CD4-positive, CD25-positive, alpha-beta regulatory T cell (primary cell): ENCODE measurements at regions not wholly inside any gene's neighbourhood (a gene's known extent, or its start where the extent isn't known, plus 50 kb on each side); places are given as distances from the start of the nearest gene placed in this dataset.

Experiments used
- ATAC-seq, 2 donors: fragments of 150-1000 bp; cut with Tn5 transposase; one replicate each; pipeline ENCODE4 v1.10.0; 2021; ENCODE audit warnings: low read depth in 2 of 2, moderate number of reproducible peaks in 2 of 2, moderate library complexity in 1 of 2
- DNase-seq, 3 donors: peaks; one replicate each; pipeline versions ENCODE4 v3.0.0 to v3.0.0-alpha.2; 2012 to 2022; ENCODE audit warnings: mixed read lengths in 1 of 3
- H3K27ac ChIP-seq: one replicate; pipeline ENCODE4 v1.7.0; 2013; ENCODE audit warnings: mild to moderate bottlenecking, low read length; ENCODE audit not compliant: insufficient read depth, poor library complexity, severe bottlenecking
- H3K27me3 ChIP-seq: one replicate; pipeline ENCODE4 v1.7.0; 2013; ENCODE audit warnings: low read length; ENCODE audit not compliant: control insufficient read depth, insufficient read depth
- H3K36me3 ChIP-seq: one replicate; pipeline ENCODE4 v1.7.0; 2013; ENCODE audit warnings: mild to moderate bottlenecking, low read length, moderate library complexity; ENCODE audit not compliant: control insufficient read depth, insufficient read depth
- H3K4me1 ChIP-seq: 2 replicates; pipeline ENCODE4 v1.7.0; 2013; ENCODE audit warnings: mild to moderate bottlenecking, low read length; ENCODE audit not compliant: insufficient read depth, control insufficient read depth, poor library complexity, severe bottlenecking
- H3K4me3 ChIP-seq: one replicate; pipeline ENCODE4 v1.7.0; 2013; ENCODE audit warnings: low read depth, mild to moderate bottlenecking, low read length, moderate library complexity
- H3K9me3 ChIP-seq, 2 experiments: 1 replicate in 1 of 2; 2 replicates in 1 of 2; pipeline ENCODE4 v1.7.0; 2013; ENCODE audit warnings: low read length in 2 of 2, mild to moderate bottlenecking in 1 of 2, moderate library complexity in 1 of 2; ENCODE audit not compliant: control insufficient read depth in 2 of 2
- H3K27ac Mint-ChIP-seq, 3 donors: one replicate each; pipeline ENCODE4 v1.8.0; 2020 to 2022; ENCODE audit warnings: mild to moderate bottlenecking in 3 of 3, mixed read lengths in 3 of 3, moderate library complexity in 2 of 3
- H3K27me3 Mint-ChIP-seq: one replicate; pipeline ENCODE4 v1.8.0; 2022; ENCODE audit warnings: mild to moderate bottlenecking, mixed read lengths
- H3K36me3 Mint-ChIP-seq: one replicate; pipeline ENCODE4 v1.8.0; 2020; ENCODE audit warnings: mixed read lengths
- H3K4me1 Mint-ChIP-seq, 4 donors: one replicate each; pipeline ENCODE4 v1.8.0; 2020 to 2022; ENCODE audit warnings: mixed read lengths in 4 of 4, mild to moderate bottlenecking in 1 of 4
- H3K4me3 Mint-ChIP-seq, 4 donors: one replicate each; pipeline ENCODE4 v1.8.0; 2020 to 2022; ENCODE audit warnings: mild to moderate bottlenecking in 4 of 4, mixed read lengths in 4 of 4, moderate library complexity in 3 of 4
- H3K9me3 Mint-ChIP-seq, 7 donors: one replicate each; pipeline ENCODE4 v1.8.0; 2020 to 2022; ENCODE audit warnings: mixed read lengths in 7 of 7, mild to moderate bottlenecking in 3 of 7, moderate library complexity in 2 of 7

DNA sequence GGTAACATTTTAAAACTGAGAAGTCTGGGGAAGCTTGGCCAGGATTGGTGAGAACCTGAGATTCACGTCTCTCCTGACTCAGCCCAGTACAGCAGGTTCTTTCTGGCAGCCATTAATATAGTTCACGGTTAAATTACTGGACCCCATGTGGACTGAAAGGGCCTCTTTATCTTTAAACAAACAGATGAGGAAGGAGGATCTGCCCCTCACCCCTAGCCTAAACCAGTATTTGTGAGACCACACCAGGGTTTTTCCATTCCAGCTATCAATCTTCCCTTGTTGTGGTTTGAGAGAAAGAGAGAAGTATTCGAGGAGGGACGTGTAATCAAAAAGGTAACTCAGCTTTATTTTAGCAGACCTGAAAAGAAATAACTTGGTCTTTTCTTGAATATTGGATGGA, 137.1 kb downstream of the PROX1 start:
- H3K27me3 Mint-ChIP-seq: peaks cover 15% of the 10 kb centered on the region
- peaks cover 0 to 8% (median 0%) of the 10 kb centered on the region in 7 donors for H3K9me3 Mint-ChIP-seq
- Histone ChIP-seq H3K36me3 (no peaks in the 10 kb centered on the region), H3K4me3 (no peak overlapping the region), H3K27ac (no peak overlapping the region), H3K4me1 (no peaks in the 10 kb centered on the region), H3K27me3 (no peaks in the 10 kb centered on the region), H3K9me3 (no peaks in the 10 kb centered on the region)
- ATAC-seq (no peak), DNase-seq (no peak)
- no peak overlapping the region for H3K27ac Mint-ChIP-seq
- no peak overlapping the region for H3K4me3 Mint-ChIP-seq
- no peaks in the 10 kb centered on the region for H3K36me3 Mint-ChIP-seq
- H3K4me1 Mint-ChIP-seq: peaks cover 0 to 2% (median 0%) of the 10 kb centered on the region in 4 donors

DNA sequence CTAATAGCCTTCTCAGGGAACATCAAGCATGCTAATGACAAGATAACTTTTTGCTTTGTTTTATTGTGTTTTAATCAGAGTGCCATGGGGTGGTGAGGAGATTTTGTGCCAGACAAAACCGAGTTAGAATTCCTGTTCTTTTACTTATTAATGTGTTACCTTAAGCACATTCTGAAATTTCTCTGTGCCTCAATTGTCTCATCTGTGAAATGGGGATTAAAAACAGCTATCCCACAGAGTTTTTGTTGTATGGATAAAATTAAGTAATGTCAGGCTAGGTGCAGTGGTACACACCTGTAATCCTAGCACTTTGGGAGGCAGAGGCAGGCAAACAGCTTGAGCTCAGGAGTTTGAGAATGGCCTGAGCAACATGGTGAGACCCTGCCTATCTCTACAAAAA, 138.0 kb downstream of the PROX1 start:
- H3K4me3 Mint-ChIP-seq: no peak overlapping the region
- no peaks in the 10 kb centered on the region for H3K36me3 Mint-ChIP-seq
- ATAC-seq (no peak), DNase-seq (no peak)
- Histone ChIP-seq H3K4me3 (no peak overlapping the region), H3K9me3 (no peaks in the 10 kb centered on the region), H3K27me3 (no peaks in the 10 kb centered on the region), H3K4me1 (no peaks in the 10 kb centered on the region), H3K36me3 (no peaks in the 10 kb centered on the region), H3K27ac (no peak overlapping the region)
- peaks cover 0 to 8% (median 0%) of the 10 kb centered on the region in 7 donors for H3K9me3 Mint-ChIP-seq
- H3K4me1 Mint-ChIP-seq: peaks cover 0 to 2% (median 0%) of the 10 kb centered on the region in 4 donors
- H3K27me3 Mint-ChIP-seq: peaks cover 15% of the 10 kb centered on the region
- no peak overlapping the region for H3K27ac Mint-ChIP-seq

DNA sequence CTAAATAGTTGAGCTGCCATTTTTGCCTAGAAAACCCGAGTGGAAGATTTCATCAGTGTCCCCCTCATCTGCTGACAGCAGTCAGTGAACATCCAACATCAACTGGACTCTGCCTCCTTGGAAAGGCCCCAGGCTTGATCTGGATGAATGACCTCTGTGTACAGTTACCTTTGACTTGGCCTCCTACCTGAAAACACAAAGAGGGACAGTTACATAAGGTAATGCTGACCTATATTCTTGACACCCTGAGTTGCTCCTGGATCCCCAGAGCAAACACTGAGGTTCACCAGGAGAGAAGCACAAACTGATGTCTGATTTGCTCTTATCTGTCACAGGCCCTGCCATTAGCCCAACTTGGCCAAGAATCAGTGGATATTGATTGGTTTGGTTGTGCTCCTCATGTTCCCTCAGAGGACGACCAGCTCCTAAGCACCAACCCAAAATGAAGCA, 138.9 kb downstream of the PROX1 start:
- no peak for ATAC-seq
- H3K4me3 ChIP-seq: no peak overlapping the region
- H3K36me3 Mint-ChIP-seq: no peaks in the 10 kb centered on the region
- peaks cover 0 to 8% (median 0%) of the 10 kb centered on the region in 7 donors for H3K9me3 Mint-ChIP-seq
- no peaks in the 10 kb centered on the region for H3K27me3 ChIP-seq
- H3K9me3 ChIP-seq: no peaks in the 10 kb centered on the region
- peaks cover 0 to 2% (median 0%) of the 10 kb centered on the region in 4 donors for H3K4me1 Mint-ChIP-seq
- no peaks in the 10 kb centered on the region for H3K4me1 ChIP-seq
- DNase-seq: no peak
- no peak overlapping the region for H3K27ac ChIP-seq
- H3K27ac Mint-ChIP-seq: no peak overlapping the region
- H3K36me3 ChIP-seq: no peaks in the 10 kb centered on the region
- peaks cover 15% of the 10 kb centered on the region for H3K27me3 Mint-ChIP-seq
- no peak overlapping the region for H3K4me3 Mint-ChIP-seq

DNA sequence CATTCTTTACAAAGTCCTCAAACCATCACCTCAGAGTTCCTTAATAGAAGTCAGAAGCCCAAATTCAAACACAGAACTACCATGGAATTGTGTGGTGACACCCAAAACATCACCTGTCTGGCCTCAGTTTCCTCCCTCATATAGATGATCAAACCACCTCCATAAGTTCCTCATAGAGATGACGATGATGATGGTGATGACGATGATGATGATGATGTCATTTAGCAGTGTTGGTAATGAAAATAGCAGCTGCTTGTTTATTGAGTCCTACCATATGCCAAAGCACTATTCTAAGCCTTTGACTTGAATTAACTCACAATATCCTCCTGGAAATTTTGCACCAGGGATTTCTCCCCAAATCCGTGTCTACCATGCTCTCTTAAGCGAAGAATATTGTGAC, 139.9 kb downstream of the PROX1 start:
- no peaks in the 10 kb centered on the region for H3K36me3 Mint-ChIP-seq

DNA sequence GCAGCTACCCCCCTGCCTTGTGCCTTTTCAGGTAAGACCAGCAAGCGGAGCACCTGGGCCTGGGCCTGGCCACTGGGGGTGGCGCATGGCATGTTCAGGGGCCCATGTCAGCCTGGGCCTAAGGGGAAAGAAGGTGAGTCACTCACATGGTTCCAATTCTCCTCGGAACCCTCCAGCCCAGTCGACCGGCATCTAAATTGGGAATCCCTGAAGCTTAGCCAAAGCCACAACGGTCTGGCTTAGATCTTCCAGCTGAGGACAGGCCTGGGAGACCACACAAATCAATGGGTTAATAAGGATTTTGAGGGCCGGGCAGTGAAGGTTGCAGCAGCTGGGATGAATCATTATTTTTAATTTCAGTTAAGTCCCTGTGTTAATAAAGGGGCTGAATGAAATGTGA, 145.1 kb upstream of the SMYD2 start:
- H3K9me3 ChIP-seq: no peaks in the 10 kb centered on the region
- Mint-ChIP-seq H3K9me3 (peaks cover 0 to 3% (median 0%) of the 10 kb centered on the region in 7 donors), H3K27ac (no peak overlapping the region), H3K4me1 (no peaks in the 10 kb centered on the region), H3K36me3 (no peaks in the 10 kb centered on the region), H3K27me3 (no peaks in the 10 kb centered on the region), H3K4me3 (no peak overlapping the region)
- H3K4me3 ChIP-seq: no peak overlapping the region
- no peak overlapping the region for H3K27ac ChIP-seq
- no peaks in the 10 kb centered on the region for H3K4me1 ChIP-seq
- H3K36me3 ChIP-seq: no peaks in the 10 kb centered on the region
- ATAC-seq (no peak), DNase-seq (no peak)
- H3K27me3 ChIP-seq: no peaks in the 10 kb centered on the region

More for the DNA sequence above, 139.9 kb downstream of the PROX1 start:
- no peak overlapping the region for H3K27ac Mint-ChIP-seq
- H3K9me3 Mint-ChIP-seq: peaks cover 0 to 8% (median 0%) of the 10 kb centered on the region in 7 donors
- H3K27ac ChIP-seq: no peak overlapping the region
- no peaks in the 10 kb centered on the region for H3K4me1 ChIP-seq
- ATAC-seq: no peak
- H3K4me3 ChIP-seq: no peak overlapping the region
- peaks cover 0 to 2% (median 0%) of the 10 kb centered on the region in 4 donors for H3K4me1 Mint-ChIP-seq
- peaks cover 15% of the 10 kb centered on the region for H3K27me3 Mint-ChIP-seq
- no peaks in the 10 kb centered on the region for H3K27me3 ChIP-seq
- H3K4me3 Mint-ChIP-seq: no peak overlapping the region
- no peaks in the 10 kb centered on the region for H3K9me3 ChIP-seq
- H3K36me3 ChIP-seq: no peaks in the 10 kb centered on the region
- DNase-seq: no peak

DNA sequence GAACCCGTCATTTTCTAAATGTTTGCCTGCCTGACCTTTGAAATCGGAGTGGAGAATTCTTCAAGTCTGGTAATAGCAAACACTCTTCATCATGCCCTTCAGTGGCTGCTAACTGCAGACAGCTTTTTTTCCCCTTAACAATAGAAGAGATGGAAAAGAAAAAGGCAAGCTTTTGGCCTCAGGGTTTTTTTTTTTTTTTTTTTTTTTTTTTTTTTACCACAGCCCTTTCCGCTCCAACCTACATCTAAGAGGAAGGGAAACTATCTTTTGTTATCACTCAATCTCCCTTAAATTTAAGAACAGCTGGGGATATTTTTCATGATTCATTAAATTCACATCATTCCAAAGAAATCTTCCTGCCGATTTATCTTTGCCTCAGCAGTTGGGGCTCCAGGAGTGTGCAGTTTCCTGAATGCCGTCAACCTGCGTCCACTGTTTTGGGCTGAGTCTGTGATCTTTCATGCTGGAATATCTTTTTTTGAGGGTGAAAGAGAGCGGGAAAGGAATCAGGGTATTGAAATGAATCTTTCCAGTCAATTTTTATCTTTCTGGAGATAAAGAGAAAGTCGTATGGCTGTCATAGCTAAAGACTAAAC, 144.5 kb upstream of the SMYD2 start:
- ATAC-seq (no peak), DNase-seq (no peak)
- no peak overlapping the region for H3K27ac ChIP-seq
- no peaks in the 10 kb centered on the region for H3K27me3 ChIP-seq
- H3K9me3 ChIP-seq: no peaks in the 10 kb centered on the region
- no peak overlapping the region for H3K4me3 Mint-ChIP-seq
- no peak overlapping the region for H3K27ac Mint-ChIP-seq
- H3K27me3 Mint-ChIP-seq: no peaks in the 10 kb centered on the region
- H3K9me3 Mint-ChIP-seq: peaks cover 0 to 3% (median 0%) of the 10 kb centered on the region in 7 donors
- H3K4me1 Mint-ChIP-seq: no peaks in the 10 kb centered on the region
- H3K36me3 ChIP-seq: no peaks in the 10 kb centered on the region
- no peaks in the 10 kb centered on the region for H3K4me1 ChIP-seq
- H3K36me3 Mint-ChIP-seq: no peaks in the 10 kb centered on the region
- no peak overlapping the region for H3K4me3 ChIP-seq

DNA sequence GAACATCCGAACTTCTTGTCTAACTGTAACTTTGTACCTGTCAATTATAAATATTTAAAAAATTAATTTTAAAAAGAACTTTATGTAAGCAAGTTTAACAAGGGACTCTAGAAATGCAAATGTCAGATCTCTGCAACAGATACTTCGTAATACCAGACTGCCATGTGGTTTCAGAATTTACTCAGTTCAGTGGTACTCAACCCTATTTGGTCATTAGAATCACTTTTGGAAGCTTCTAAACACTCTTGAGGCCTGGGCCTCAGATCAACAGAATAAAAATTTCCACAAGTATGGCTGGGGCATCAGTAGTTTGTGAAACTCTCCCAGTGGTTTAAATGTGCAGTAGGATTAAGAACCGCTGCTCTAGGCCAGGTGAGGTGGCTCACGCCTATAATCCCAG, 139.5 kb upstream of the SMYD2 start:
- no peak overlapping the region for H3K27ac Mint-ChIP-seq
- no peaks in the 10 kb centered on the region for H3K27me3 Mint-ChIP-seq
- no peaks in the 10 kb centered on the region for H3K9me3 ChIP-seq
- H3K4me1 ChIP-seq: no peaks in the 10 kb centered on the region
- ATAC-seq: no peak
- no peaks in the 10 kb centered on the region for H3K27me3 ChIP-seq
- H3K36me3 ChIP-seq: no peaks in the 10 kb centered on the region
- no peak overlapping the region for H3K4me3 ChIP-seq
- H3K36me3 Mint-ChIP-seq: no peaks in the 10 kb centered on the region
- peaks cover 0 to 3% (median 0%) of the 10 kb centered on the region in 7 donors for H3K9me3 Mint-ChIP-seq
- H3K4me3 Mint-ChIP-seq: no peak overlapping the region
- H3K27ac ChIP-seq: no peak overlapping the region
- no peak for DNase-seq
- H3K4me1 Mint-ChIP-seq: no peaks in the 10 kb centered on the region
